SU-DHL-6 (cell line): ENCODE measurements at regions not wholly inside any gene's neighbourhood (a gene's known extent, or its start where the extent isn't known, plus 50 kb on each side); places are given as distances from the start of the nearest gene placed in this dataset.
"Not testable (repeated sequence)": the region's sequence is repeated elsewhere in the genome, so short reads cannot be mapped to it uniquely, and the experiment has no call there.

Experiments
- H2AFZ ChIP-seq: fragments of 200-600 bp; sonication (generic); 2 replicates; pipeline ENCODE4 v1.6.1; 2014; ENCODE audit warnings: low read depth, mild to moderate bottlenecking, moderate library complexity, mixed read lengths, antibody characterized with exemption, low read length; ENCODE audit not compliant: severe bottlenecking
- H3F3A ChIP-seq: fragments of 200-600 bp; shearing (Covaris generic); 2 replicates; pipeline ENCODE4 v1.6.0; 2016; ENCODE audit warnings: antibody characterized with exemption, mild to moderate bottlenecking; ENCODE audit not compliant: insufficient read depth
- H3K27ac ChIP-seq: fragments of 200-600 bp; sonication (generic); 2 replicates; pipeline ENCODE4 v1.5.1; 2016; ENCODE audit warnings: low read depth, mild to moderate bottlenecking, low read length, moderate library complexity, mixed read lengths
- H3K27me3 ChIP-seq: fragments of 200-600 bp; sonication (generic), shearing (Covaris generic); 2 replicates; pipeline ENCODE4 v1.6.0; 2014; ENCODE audit warnings: mild to moderate bottlenecking, low read length
- H3K36me3 ChIP-seq: fragments of 200-600 bp; sonication (generic); 2 replicates; pipeline ENCODE4 v1.6.1; 2014; ENCODE audit warnings: mild to moderate bottlenecking, low read length, mixed read lengths
- H3K4me2 ChIP-seq: fragments of 300-600, 200-600 bp; shearing (Covaris generic), sonication (generic); 2 replicates; pipeline ENCODE4 v1.6.0; 2014; ENCODE audit warnings: low read length, low read depth, mild to moderate bottlenecking; ENCODE audit not compliant: poor library complexity, severe bottlenecking
- H3K4me3 ChIP-seq: fragments of 200-600 bp; sonication (generic); 2 replicates; pipeline ENCODE4 v1.5.1; 2014; ENCODE audit warnings: antibody characterized with exemption, low read length, mild to moderate bottlenecking, mixed read lengths; ENCODE audit not compliant: insufficient read depth, poor library complexity, severe bottlenecking
- H3K79me2 ChIP-seq: fragments of 200-600 bp; sonication (generic); 2 replicates; pipeline ENCODE4 v1.6.1; 2014; ENCODE audit warnings: mild to moderate bottlenecking, low read length, moderate library complexity; ENCODE audit not compliant: insufficient read depth
- H3K9ac ChIP-seq: fragments of 200-600 bp; sonication (generic); 2 replicates; pipeline ENCODE4 v1.7.0; 2014; ENCODE audit warnings: mild to moderate bottlenecking, low read length
- H3K9me2 ChIP-seq: fragments of 200-600 bp; sonication (generic); replicated peaks from 2 replicates; pipeline ENCODE4 v1.6.1; 2014; ENCODE audit warnings: low read length; ENCODE audit not compliant: insufficient read depth
- H3K9me3 ChIP-seq: fragments of 200-600 bp; sonication (generic); 2 replicates; pipeline ENCODE4 v1.6.1; 2014; ENCODE audit warnings: low read length, mixed read lengths; ENCODE audit not compliant: insufficient read depth
- H4K20me1 ChIP-seq: fragments of 200-600 bp; sonication (generic); 2 replicates; pipeline ENCODE4 v1.6.1; 2014; ENCODE audit warnings: low read depth, mild to moderate bottlenecking, antibody characterized with exemption, low read length, moderate library complexity, mixed read lengths
- CTCF ChIP-seq: fragments of 200-600 bp; sonication (generic); IDR thresholded peaks from one replicate; pipeline ENCODE4 v1.5.1; 2017; ENCODE audit warnings: antibody characterized with exemption, mild to moderate bottlenecking, low read length, moderate library complexity; ENCODE audit not compliant: insufficient read depth, poor library complexity, severe bottlenecking
- EZH2phosphoT487 ChIP-seq: fragments of 200-600 bp; sonication (generic), shearing (Covaris generic); conservative IDR thresholded peaks from 2 replicates; pipeline ENCODE4 v1.6.1; 2018; ENCODE audit warnings: mild to moderate bottlenecking, antibody characterized with exemption, low read length, moderate library complexity, mixed read lengths

DNA sequence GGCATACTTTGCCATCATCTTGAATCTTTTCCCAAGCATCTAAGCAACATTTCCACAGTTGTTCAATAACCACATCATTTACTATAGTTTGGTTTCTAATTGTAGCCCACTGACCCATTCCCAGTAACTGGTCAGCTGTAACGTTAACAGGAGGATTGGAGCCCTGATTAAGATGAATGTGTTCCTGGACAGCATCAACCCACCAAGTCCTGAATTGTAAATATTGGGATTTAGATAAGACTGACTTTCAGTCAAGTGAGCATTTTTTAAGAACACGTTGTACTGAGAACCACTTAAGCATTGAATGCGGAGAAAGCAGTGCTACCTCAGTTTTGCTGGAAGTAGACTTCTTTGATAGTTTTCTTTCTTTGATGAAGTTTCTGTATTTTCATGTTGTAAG, 53.3 kb upstream of the ARL4D start:
- not testable (repeated sequence) for H4K20me1 ChIP-seq, H3K4me2 ChIP-seq, H3K9ac ChIP-seq, H3K4me3 ChIP-seq, H2AFZ ChIP-seq, H3K79me2 ChIP-seq, H3K9me2 ChIP-seq, H3K27me3 ChIP-seq, H3K27ac ChIP-seq, H3K36me3 ChIP-seq, H3F3A ChIP-seq
- H3K9me3 ChIP-seq = peaks cover 30% of the 10 kb centered on the region; the same call in 1 of the 2 replicates

- no peak overlapping the region for H3K27ac ChIP-seq
- H3K79me2 ChIP-seq = no peaks in the 10 kb centered on the region
- H3F3A ChIP-seq = no peaks in the 10 kb centered on the region
- H3K9me3 ChIP-seq = peaks cover 27% of the 10 kb centered on the region; the same call in 1 of the 2 replicates
- no peaks in the 10 kb centered on the region for H3K9me2 ChIP-seq
- no peaks in the 10 kb centered on the region for H3K27me3 ChIP-seq
- no peak overlapping the region for H3K4me3 ChIP-seq
- H3K4me2 ChIP-seq = no peak overlapping the region
- H3K9ac ChIP-seq = no peak overlapping the region
- no peaks in the 10 kb centered on the region for H4K20me1 ChIP-seq
- H2AFZ ChIP-seq = no peak overlapping the region
- TF ChIP-seq EZH2phosphoT487 (no peak), CTCF (no peak)
- H3K36me3 ChIP-seq = no peaks in the 10 kb centered on the region
Measured at GRCh38 chr17:43344685-43345084, 54.1 kb upstream of the ARL4D start.

- no peaks in the 10 kb centered on the region for H3F3A ChIP-seq
- no peaks in the 10 kb centered on the region for H3K9me2 ChIP-seq
- no peak overlapping the region for H2AFZ ChIP-seq
- no peaks in the 10 kb centered on the region for H3K79me2 ChIP-seq
- H4K20me1 ChIP-seq = no peaks in the 10 kb centered on the region
- H3K27me3 ChIP-seq = no peaks in the 10 kb centered on the region
- H3K27ac ChIP-seq = no peak overlapping the region
- TF ChIP-seq CTCF (no peak), EZH2phosphoT487 (no peak)
- H3K4me3 ChIP-seq = no peak overlapping the region
- no peak overlapping the region for H3K9ac ChIP-seq
- H3K36me3 ChIP-seq = no peaks in the 10 kb centered on the region
- H3K4me2 ChIP-seq = no peak overlapping the region
- peaks cover 8% of the 10 kb centered on the region; the same call in 1 of the 2 replicates for H3K9me3 ChIP-seq
Measured at GRCh38 chr17:43342589-43342890, 56.3 kb upstream of the ARL4D start.

DNA sequence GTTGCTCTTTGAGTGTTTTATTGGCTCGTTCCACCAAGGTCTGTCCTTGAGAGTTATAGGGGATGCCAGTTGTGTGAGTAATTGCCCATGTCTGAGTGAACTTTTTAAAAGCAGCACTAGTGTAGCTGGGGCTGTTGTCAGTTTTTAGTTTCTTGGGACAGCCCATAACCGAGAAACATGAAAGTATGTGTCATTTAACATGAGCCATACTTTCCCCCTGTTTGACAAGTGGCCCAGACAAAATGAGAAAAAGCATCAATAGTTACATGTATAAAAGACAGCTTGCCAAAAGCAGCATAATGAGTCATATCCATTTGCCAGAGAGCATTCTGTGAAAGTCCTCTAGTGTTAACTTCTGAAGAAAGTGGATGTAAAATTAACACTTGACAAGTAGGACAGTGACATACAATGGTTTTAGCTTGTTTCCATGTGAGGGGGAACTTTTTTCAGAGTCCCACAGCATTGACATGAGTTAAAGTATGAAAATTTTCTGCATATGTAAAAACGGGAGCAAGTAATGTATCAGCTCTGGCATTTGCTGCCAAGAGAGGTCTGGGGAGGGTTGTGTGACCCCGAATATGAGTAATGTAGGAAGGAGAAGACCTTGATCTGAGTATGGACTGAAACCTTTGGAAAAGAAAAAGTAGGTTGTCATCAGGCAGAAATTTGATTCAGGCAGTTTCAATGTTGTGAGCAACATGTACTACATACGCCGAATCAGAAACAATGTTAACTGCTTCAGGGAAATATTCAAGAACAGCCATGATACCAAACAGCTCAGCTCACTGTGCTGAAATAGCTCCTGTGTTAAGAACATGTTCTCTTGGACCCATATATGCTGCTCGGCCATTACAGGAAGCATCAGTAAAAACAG, 56.8 kb upstream of the ARL4D start:
- TF ChIP-seq EZH2phosphoT487 (no peak), CTCF (no peak)
- H3K4me3 ChIP-seq = no peak overlapping the region
- H3K36me3 ChIP-seq = no peaks in the 10 kb centered on the region
- peaks cover 2% of the 10 kb centered on the region; the same call in 1 of the 2 replicates for H3K9me3 ChIP-seq
- no peak overlapping the region for H2AFZ ChIP-seq
- H3K9ac ChIP-seq = no peak overlapping the region
- no peak overlapping the region for H3K4me2 ChIP-seq
- H3K27ac ChIP-seq = no peak overlapping the region
- no peaks in the 10 kb centered on the region for H3F3A ChIP-seq
- no peaks in the 10 kb centered on the region for H4K20me1 ChIP-seq
- no peaks in the 10 kb centered on the region for H3K79me2 ChIP-seq
- no peaks in the 10 kb centered on the region for H3K27me3 ChIP-seq
- no peaks in the 10 kb centered on the region for H3K9me2 ChIP-seq
